Hepatocyte (in vitro differentiated cells): ENCODE measurements at regions not wholly inside any gene's neighbourhood (a gene's known extent, or its start where the extent isn't known, plus 50 kb on each side); places are given as distances from the start of the nearest gene placed in this dataset.

Experiments
- DNase-seq: peaks from one replicate; pipeline ENCODE4 v3.0.0-alpha.2; 2016; ENCODE audit warnings: low spot score
- H2AFZ ChIP-seq: fragments of 200-600 bp; sonication (generic); 2 replicates; pipeline ENCODE4 v1.6.0; 2016; ENCODE audit warnings: antibody characterized with exemption, mild to moderate bottlenecking
- H3K27ac ChIP-seq: fragments of 200-600 bp; sonication (generic); 2 replicates; pipeline ENCODE4 v1.5.1; 2016; ENCODE audit warnings: mild to moderate bottlenecking
- H3K27me3 ChIP-seq: fragments of 200-600 bp; sonication (generic); 2 replicates; pipeline ENCODE4 v1.6.1; 2016
- H3K36me3 ChIP-seq: fragments of 200-600 bp; sonication (generic); replicated peaks from 2 replicates; pipeline ENCODE4 v1.5.1; 2016; ENCODE audit warnings: low read depth; ENCODE audit not compliant: insufficient read depth
- H3K4me1 ChIP-seq: fragments of 200-600 bp; sonication (generic); 2 replicates; pipeline ENCODE4 v1.5.1; 2016; ENCODE audit warnings: mild to moderate bottlenecking, moderate library complexity; ENCODE audit not compliant: insufficient read depth
- H3K4me2 ChIP-seq: fragments of 200-600 bp; sonication (generic); 2 replicates; pipeline ENCODE4 v1.6.0; 2016
- H3K4me3 ChIP-seq: fragments of 200-600 bp; sonication (generic); 2 replicates; pipeline ENCODE4 v1.5.1; 2016; ENCODE audit warnings: mild to moderate bottlenecking
- H3K79me2 ChIP-seq: fragments of 200-600 bp; sonication (generic); 2 replicates; pipeline ENCODE4 v1.6.0; 2017; ENCODE audit warnings: mild to moderate bottlenecking
- H3K9me2 ChIP-seq: fragments of 200-600 bp; sonication (generic); replicated peaks from 2 replicates; pipeline ENCODE4 v1.6.0; 2017; ENCODE audit warnings: mild to moderate bottlenecking; ENCODE audit not compliant: insufficient read depth
- H3K9me3 ChIP-seq: fragments of 200-600 bp; sonication (generic); 2 replicates; pipeline ENCODE4 v1.5.1; 2016; ENCODE audit warnings: low read depth, mild to moderate bottlenecking
- H4K20me1 ChIP-seq: fragments of 200-600 bp; sonication (generic); 2 replicates; pipeline ENCODE4 v1.6.0; 2016; ENCODE audit warnings: mild to moderate bottlenecking; ENCODE audit not compliant: insufficient read depth, poor library complexity, severe bottlenecking
- EZH2 ChIP-seq: fragments of 200-600 bp; sonication (generic); IDR thresholded peaks from 2 replicates; pipeline ENCODE4 v1.6.1; 2016; ENCODE audit warnings: antibody characterized with exemption, mild to moderate bottlenecking, borderline replicate concordance
- EZH2phosphoT487 ChIP-seq: fragments of 200-600 bp; sonication (generic); IDR thresholded peaks from one replicate; pipeline ENCODE4 v1.6.1; 2018; ENCODE audit warnings: antibody characterized with exemption, mild to moderate bottlenecking, low read depth, moderate library complexity; ENCODE audit not compliant: unreplicated experiment, severe bottlenecking
- WGBS: methylation state at CpG from one replicate; pipeline ENCODE4 v1.1.6; 2016; ENCODE audit warnings: low lambda C conversion rate; ENCODE audit errors: missing lambda C conversion rate; 5-methylcytosine and 5-hydroxymethylcytosine counted together
- TF ChIP-seq, protein P1 (sequence below): fragments of 200-600 bp; sonication (generic); IDR thresholded peaks from 2 replicates; pipeline ENCODE4 v1.5.1; 2016; ENCODE audit warnings: antibody characterized with exemption, mild to moderate bottlenecking; ENCODE audit not compliant: poor library complexity

GRCh38 chr20:57866250-57867106, 156.7 kb upstream of the PMEPA1 start:
- TF ChIP-seq, protein P1, sequence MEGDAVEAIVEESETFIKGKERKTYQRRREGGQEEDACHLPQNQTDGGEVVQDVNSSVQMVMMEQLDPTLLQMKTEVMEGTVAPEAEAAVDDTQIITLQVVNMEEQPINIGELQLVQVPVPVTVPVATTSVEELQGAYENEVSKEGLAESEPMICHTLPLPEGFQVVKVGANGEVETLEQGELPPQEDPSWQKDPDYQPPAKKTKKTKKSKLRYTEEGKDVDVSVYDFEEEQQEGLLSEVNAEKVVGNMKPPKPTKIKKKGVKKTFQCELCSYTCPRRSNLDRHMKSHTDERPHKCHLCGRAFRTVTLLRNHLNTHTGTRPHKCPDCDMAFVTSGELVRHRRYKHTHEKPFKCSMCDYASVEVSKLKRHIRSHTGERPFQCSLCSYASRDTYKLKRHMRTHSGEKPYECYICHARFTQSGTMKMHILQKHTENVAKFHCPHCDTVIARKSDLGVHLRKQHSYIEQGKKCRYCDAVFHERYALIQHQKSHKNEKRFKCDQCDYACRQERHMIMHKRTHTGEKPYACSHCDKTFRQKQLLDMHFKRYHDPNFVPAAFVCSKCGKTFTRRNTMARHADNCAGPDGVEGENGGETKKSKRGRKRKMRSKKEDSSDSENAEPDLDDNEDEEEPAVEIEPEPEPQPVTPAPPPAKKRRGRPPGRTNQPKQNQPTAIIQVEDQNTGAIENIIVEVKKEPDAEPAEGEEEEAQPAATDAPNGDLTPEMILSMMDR = no peak
- no peak for TF ChIP-seq EZH2
- no peak for TF ChIP-seq EZH2phosphoT487
- no peak for DNase-seq
- H4K20me1 ChIP-seq = no peaks in the 10 kb centered on the region
- H3K36me3 ChIP-seq = no peaks in the 10 kb centered on the region
- H3K27me3 ChIP-seq = peaks cover 16% of the 10 kb centered on the region
- no peaks in the 10 kb centered on the region for H3K9me2 ChIP-seq
- WGBS = 30% methylated on average over 6 of the region's 6 CpGs
- no peaks in the 10 kb centered on the region for H3K9me3 ChIP-seq
- no peak overlapping the region for H3K4me2 ChIP-seq
- no peaks in the 10 kb centered on the region for H3K4me1 ChIP-seq
- H2AFZ ChIP-seq = no peak overlapping the region
- no peak overlapping the region for H3K4me3 ChIP-seq
- H3K27ac ChIP-seq = no peak overlapping the region
- no peaks in the 10 kb centered on the region for H3K79me2 ChIP-seq

DNA sequence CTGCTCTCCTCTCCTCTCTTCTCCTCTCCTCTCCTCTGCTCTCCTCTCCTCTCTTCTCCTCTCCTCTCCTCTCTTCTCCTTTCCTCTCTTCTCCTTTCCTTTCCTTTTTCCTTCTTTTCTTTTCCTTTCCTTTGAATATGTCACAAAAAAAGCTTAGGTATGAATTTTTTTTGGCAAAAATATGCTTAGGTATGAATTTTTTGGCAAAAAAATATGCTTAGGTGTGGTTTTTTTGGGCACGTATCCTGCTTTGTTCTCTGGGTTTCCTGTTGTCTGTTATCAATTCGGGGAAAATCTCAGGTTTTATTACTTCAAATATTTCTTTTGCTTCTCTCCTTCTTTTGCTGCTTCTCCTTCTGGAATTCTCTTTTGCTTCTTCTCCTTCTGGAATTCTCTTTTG, 155.5 kb upstream of the PMEPA1 start:
- Histone ChIP-seq H2AFZ (no peak overlapping the region), H3K4me1 (no peaks in the 10 kb centered on the region), H3K4me3 (no peak overlapping the region), H3K36me3 (no peaks in the 10 kb centered on the region), H4K20me1 (no peaks in the 10 kb centered on the region), H3K9me3 (no peaks in the 10 kb centered on the region), H3K4me2 (no peak overlapping the region), H3K27me3 (peaks cover 16% of the 10 kb centered on the region), H3K79me2 (no peaks in the 10 kb centered on the region), H3K9me2 (no peaks in the 10 kb centered on the region), H3K27ac (no peak overlapping the region)
- 84% methylated on average over 2 of the region's 2 CpGs for WGBS
- no peak for DNase-seq
- TF ChIP-seq EZH2phosphoT487 = no peak
- TF ChIP-seq, protein P1 = no peak
- TF ChIP-seq EZH2 = no peak

- Histone ChIP-seq H3K36me3 (no peaks in the 10 kb centered on the region), H4K20me1 (no peaks in the 10 kb centered on the region), H3K4me2 (no peak overlapping the region), H3K27ac (no peak overlapping the region), H3K9me2 (no peaks in the 10 kb centered on the region), H3K4me3 (no peak overlapping the region), H3K27me3 (peaks cover 13% of the 10 kb centered on the region), H3K79me2 (no peaks in the 10 kb centered on the region), H3K4me1 (no peaks in the 10 kb centered on the region), H3K9me3 (no peaks in the 10 kb centered on the region), H2AFZ (no peak overlapping the region)
- TF ChIP-seq, protein P1 = no peak
- TF ChIP-seq EZH2phosphoT487 (no peak), EZH2 (no peak)
- DNase-seq = no peak
- WGBS = 92% methylated on average over 6 of the region's 6 CpGs
These were observed 150.8 kb upstream of the PMEPA1 start for GRCh38 chr20:57860576-57860975.
